HEK293 (cell line): ENCODE measurements at regions not wholly inside any gene's neighbourhood (a gene's known extent, or its start where the extent isn't known, plus 50 kb on each side); places are given as distances from the start of the nearest gene placed in this dataset.

Experiments
- CTCF ChIP-seq: fragments of 450-650 bp; formaldehyde crosslinking; IDR thresholded peaks from 2 replicates; pipeline ENCODE4 v1.5.1; 2016; ENCODE audit warnings: missing biosample characterization, missing genetic modification characterization
- HOXA7 ChIP-seq: sonication (generic); formaldehyde crosslinking; IDR thresholded peaks from 2 replicates; pipeline ENCODE4 v1.8.1; 2022; ENCODE audit warnings: missing genetic modification reagents, borderline replicate concordance
- REST ChIP-seq: fragments of 450-650 bp; formaldehyde crosslinking; IDR thresholded peaks from 2 replicates; pipeline ENCODE4 v1.5.1; 2016; ENCODE audit warnings: missing biosample characterization, missing genetic modification characterization
- SCRT1 ChIP-seq: fragments of 450-650 bp; formaldehyde crosslinking; IDR thresholded peaks from 2 replicates; pipeline ENCODE4 v1.5.1; 2016; ENCODE audit warnings: missing biosample characterization, missing genetic modification characterization, borderline replicate concordance
- YY1 ChIP-seq: fragments of 450-650 bp; formaldehyde crosslinking; IDR thresholded peaks from 2 replicates; pipeline ENCODE4 v1.5.1; 2018; ENCODE audit warnings: missing biosample characterization, missing genetic modification characterization
- ZNF274 ChIP-seq, 2 experiments: fragments of 200-500 bp in 1 of 2; fragments of 450-650 bp in 1 of 2; sonication (Bioruptor generic) in 1 of 2; formaldehyde crosslinking in 1 of 2; IDR thresholded peaks; 2 replicates each; pipeline versions ENCODE4 v1.5.1 to v1.6.1; 2014 to 2016; ENCODE audit warnings: borderline replicate concordance in 1 of 2, inconsistent platforms in 1 of 2, low read length in 1 of 2, missing biosample characterization in 1 of 2, missing genetic modification characterization in 1 of 2
- ZNF341 ChIP-seq: fragments of 450-650 bp; formaldehyde crosslinking; IDR thresholded peaks from 2 replicates; pipeline ENCODE4; 2016; ENCODE audit warnings: low read depth, missing biosample characterization, missing genetic modification characterization
- ZNF449 ChIP-seq: fragments of 450-650 bp; formaldehyde crosslinking; IDR thresholded peaks from 2 replicates; pipeline ENCODE4 v1.5.1; 2017; ENCODE audit warnings: missing biosample characterization, mild to moderate bottlenecking, missing genetic modification characterization, moderate library complexity
- ZNF624 ChIP-seq: fragments of 450-650 bp; formaldehyde crosslinking; IDR thresholded peaks from 2 replicates; pipeline ENCODE4 v1.5.1; 2017; ENCODE audit warnings: missing biosample characterization, missing genetic modification characterization
- ZNF664 ChIP-seq: fragments of 450-650 bp; formaldehyde crosslinking; IDR thresholded peaks from 2 replicates; pipeline ENCODE4 v1.5.1; 2016; ENCODE audit warnings: missing biosample characterization, missing genetic modification characterization

GRCh38 chr7:33781167-33781566 is 124.2 kb upstream of the BMPER start:
- TF ChIP-seq REST (tag by site-specific recombination) (no peak), ZNF624 (tag by site-specific recombination) (no peak), ZNF341 (no peak), YY1 (tag by site-specific recombination) (no peak), ZNF274 (IDR thresholded peaks at IDR 0.05; ENCODE audit: low read length) (no peak), ZNF274 (tag by site-specific recombination; IDR thresholded peaks at IDR 0.05; ENCODE audit: borderline replicate concordance) (no peak), HOXA7 (CRISPR knock-in tag) (no peak), ZNF449 (tag by site-specific recombination) (no peak), CTCF (no peak), ZNF664 (tag by site-specific recombination) (no peak), SCRT1 (tag by site-specific recombination) (no peak)
